22Rv1 (cell line): ENCODE measurements at regions not wholly inside any gene's neighbourhood (a gene's known extent, or its start where the extent isn't known, plus 50 kb on each side); places are given as distances from the start of the nearest gene placed in this dataset.

Experiments
- H3K27ac ChIP-seq: fragments of 450-650 bp; 2 replicates; pipeline ENCODE4 v1.5.1; 2017
- CTCF ChIP-seq: fragments of 450-650 bp; IDR thresholded peaks from 2 replicates; pipeline ENCODE4 v1.5.1; 2017; ENCODE audit warnings: mild to moderate bottlenecking
- ZFX ChIP-seq: fragments of 450-650 bp; IDR thresholded peaks from 2 replicates; pipeline ENCODE4 v1.6.1; 2017; ENCODE audit warnings: antibody characterized with exemption, borderline replicate concordance

GRCh38 chr4:62548108-62548524 lies 1348.0 kb downstream of the ADGRL3 start:
- no peak overlapping the region for H3K27ac ChIP-seq
- no peak for TF ChIP-seq CTCF
- no peak for TF ChIP-seq ZFX

- no peak for TF ChIP-seq ZFX
- TF ChIP-seq CTCF, result no peak
Observed at GRCh38 chr4:62544428-62544827, 1344.3 kb downstream of the ADGRL3 start.

GRCh38 chr4:62543002-62543401 lies 1342.9 kb downstream of the ADGRL3 start:
- no peak overlapping the region for H3K27ac ChIP-seq

More at GRCh38 chr4:62544428-62544827, 1344.3 kb downstream of the ADGRL3 start:
- no peak overlapping the region for H3K27ac ChIP-seq

GRCh38 chr4:62533573-62533972 lies 1333.4 kb downstream of the ADGRL3 start:
- TF ChIP-seq CTCF (no peak), ZFX (no peak)
- no peak overlapping the region for H3K27ac ChIP-seq

More at GRCh38 chr4:62543002-62543401, 1342.9 kb downstream of the ADGRL3 start:
- TF ChIP-seq CTCF (no peak), ZFX (no peak)

- TF ChIP-seq CTCF (no peak), ZFX (no peak)
- H3K27ac ChIP-seq, result no peak overlapping the region
Observed at GRCh38 chr4:62531731-62532130, 1331.6 kb downstream of the ADGRL3 start.

- no peak overlapping the region for H3K27ac ChIP-seq
- TF ChIP-seq ZFX (no peak), CTCF (no peak)
Observed at GRCh38 chr4:62531264-62531663, 1331.1 kb downstream of the ADGRL3 start.

- no peak for TF ChIP-seq ZFX
- no peak for TF ChIP-seq CTCF
- no peak overlapping the region for H3K27ac ChIP-seq
Observed at GRCh38 chr4:62528874-62529273, 1328.7 kb downstream of the ADGRL3 start.
